HepG2 (cell line): ENCODE measurements at regions not wholly inside any gene's neighbourhood (a gene's known extent, or its start where the extent isn't known, plus 50 kb on each side); places are given as distances from the start of the nearest gene placed in this dataset.
A peak's percentile ranks its signal among the peaks of the same experiment; 100 is the strongest.

Experiments used
- FOXA1 ChIP-seq, 2 experiments: fragments of 450-650 bp in 1 of 2; sonication (generic) in 1 of 2; formaldehyde crosslinking in 1 of 2; IDR thresholded peaks; 2 replicates each; pipeline versions ENCODE4 v1.4.0 to v1.6.1; 2016 to 2020; ENCODE audit warnings: missing genetic modification reagents in 1 of 2
- MTF2 ChIP-seq: sonication (generic); formaldehyde crosslinking; IDR thresholded peaks from 2 replicates; pipeline ENCODE4 v1.5.0; 2020; ENCODE audit warnings: missing genetic modification reagents, borderline replicate concordance
- PCBP2 ChIP-seq: fragments of 200-400 bp; formaldehyde crosslinking; optimal IDR thresholded peaks from 2 replicates; pipeline ENCODE3; 2018; ENCODE audit warnings: low read length, low read depth; ENCODE audit not compliant: poor library complexity, severe bottlenecking
- SP1 ChIP-seq, 2 experiments: fragments of 450-650 bp in 1 of 2; sonication (generic) in 1 of 2; formaldehyde crosslinking in 1 of 2; IDR thresholded peaks; 2 replicates each; pipeline versions ENCODE4 v1.4.0 to v1.6.1; 2016 to 2020; ENCODE audit warnings: missing genetic modification reagents in 1 of 2
- THAP7 ChIP-seq: sonication (generic); formaldehyde crosslinking; IDR thresholded peaks from 2 replicates; pipeline ENCODE4 v1.8.1; 2023; ENCODE audit warnings: mild to moderate bottlenecking, missing genetic modification reagents
- ZNF276 ChIP-seq: sonication (generic); formaldehyde crosslinking; IDR thresholded peaks from 2 replicates; pipeline ENCODE4 v1.4.0; 2020; ENCODE audit warnings: mild to moderate bottlenecking, low read depth, missing genetic modification reagents
- ZNF33A ChIP-seq: sonication (generic); formaldehyde crosslinking; IDR thresholded peaks from 2 replicates; pipeline ENCODE4 v1.5.1; 2020; ENCODE audit warnings: missing genetic modification reagents, mild to moderate bottlenecking, moderate library complexity, borderline replicate concordance
- ZNF407 ChIP-seq: sonication (generic); formaldehyde crosslinking; IDR thresholded peaks from one replicate; pipeline ENCODE4 v1.5.1; 2020; ENCODE audit warnings: mild to moderate bottlenecking, missing genetic modification reagents; ENCODE audit errors: not compliant biosample characterization
- ZNF512B ChIP-seq: sonication (generic); formaldehyde crosslinking; IDR thresholded peaks from 2 replicates; pipeline ENCODE4 v1.5.1; 2020; ENCODE audit warnings: missing genetic modification reagents, mild to moderate bottlenecking, borderline replicate concordance
- ZNF691 ChIP-seq: sonication (generic); formaldehyde crosslinking; IDR thresholded peaks from 2 replicates; pipeline ENCODE4 v1.4.0; 2020; ENCODE audit warnings: missing genetic modification reagents, low read depth, mild to moderate bottlenecking, borderline replicate concordance
- ZSCAN20 ChIP-seq: sonication (generic); formaldehyde crosslinking; IDR thresholded peaks from 2 replicates; pipeline ENCODE4 v1.4.0; 2020; ENCODE audit warnings: missing genetic modification reagents, mild to moderate bottlenecking, borderline replicate concordance
- ZSCAN22 ChIP-seq: sonication (generic); formaldehyde crosslinking; IDR thresholded peaks from 2 replicates; pipeline ENCODE4 v1.4.0; 2020; ENCODE audit warnings: mild to moderate bottlenecking, missing genetic modification reagents

GRCh38 chr20:50308513-50309279 is 118.1 kb downstream of the CEBPB start (continued):
- TF ChIP-seq ZNF512B (CRISPR knock-in tag) (no peak), ZNF276 (CRISPR knock-in tag) (no peak), MTF2 (CRISPR knock-in tag) (no peak), ZNF407 (no peak), FOXA1 (IDR thresholded peaks at IDR 0.05) (no peak), FOXA1 (CRISPR knock-in tag; IDR thresholded peaks at IDR 0.05) (peak; percentile 34; the same call in 1 of the 2 replicates), SP1 (IDR thresholded peaks at IDR 0.05) (no peak), SP1 (CRISPR knock-in tag; IDR thresholded peaks at IDR 0.05) (peak; percentile 2), PCBP2 (peak; percentile 85), ZNF33A (CRISPR knock-in tag) (no peak), ZNF691 (CRISPR knock-in tag) (peak; percentile 53; the same call in 1 of the 2 replicates), ZSCAN20 (no peak), THAP7 (CRISPR knock-in tag) (peak; percentile 78; the same call in 1 of the 2 replicates), ZSCAN22 (CRISPR knock-in tag) (no peak)
